Trophoblast cell (in vitro differentiated cells and primary cell): ENCODE measurements at regions not wholly inside any gene's neighbourhood (a gene's known extent, or its start where the extent isn't known, plus 50 kb on each side); places are given as distances from the start of the nearest gene placed in this dataset.

Experiments
- DNase-seq, 2 donors: peaks; one replicate each; pipeline ENCODE4 v3.0.0-alpha.2; 2016
- H2AFZ ChIP-seq: 2 replicates; pipeline ENCODE4 v1.6.1; 2013; ENCODE audit warnings: low read length, moderate library complexity, mild to moderate bottlenecking; ENCODE audit not compliant: insufficient read depth, poor library complexity
- H2AK5ac ChIP-seq: 2 replicates; pipeline ENCODE4 v1.6.1; 2013; ENCODE audit warnings: mild to moderate bottlenecking, low read length
- H2BK120ac ChIP-seq: 2 replicates; pipeline ENCODE4 v1.6.1; 2013; ENCODE audit warnings: low read length, mild to moderate bottlenecking, moderate library complexity; ENCODE audit not compliant: insufficient read depth, poor library complexity
- H2BK12ac ChIP-seq: 2 replicates; pipeline ENCODE4 v1.6.1; 2013; ENCODE audit warnings: mild to moderate bottlenecking, low read length, moderate library complexity
- H2BK5ac ChIP-seq: 2 replicates; pipeline ENCODE4 v1.6.1; 2013; ENCODE audit warnings: low read length, low read depth, moderate library complexity, mild to moderate bottlenecking; ENCODE audit not compliant: poor library complexity
- H3K14ac ChIP-seq: 2 replicates; pipeline ENCODE4 v1.6.1; 2013; ENCODE audit warnings: mild to moderate bottlenecking, low read length
- H3K18ac ChIP-seq: 2 replicates; pipeline ENCODE4 v1.6.1; 2013; ENCODE audit warnings: mild to moderate bottlenecking, low read length
- H3K23ac ChIP-seq: 2 replicates; pipeline ENCODE4 v1.6.1; 2013; ENCODE audit warnings: low read length
- H3K27ac ChIP-seq: 2 replicates; pipeline ENCODE4 v1.5.1; 2013; ENCODE audit warnings: low read depth, mild to moderate bottlenecking, inconsistent platforms, low read length, moderate library complexity
- H3K27me3 ChIP-seq: 2 replicates; pipeline ENCODE4 v1.6.1; 2013; ENCODE audit warnings: inconsistent platforms, mild to moderate bottlenecking, low read length, moderate library complexity; ENCODE audit not compliant: insufficient read depth
- H3K36me3 ChIP-seq, 2 experiments: 1 replicate in 1 of 2; 2 replicates in 1 of 2; pipeline ENCODE4 v1.6.1; 2013; ENCODE audit warnings: low read length in 2 of 2, mild to moderate bottlenecking in 2 of 2, moderate library complexity in 1 of 2; ENCODE audit not compliant: insufficient read depth in 2 of 2, control insufficient read depth in 1 of 2
- H3K4ac ChIP-seq: 2 replicates; pipeline ENCODE4 v1.6.1; 2013; ENCODE audit warnings: low read depth, mild to moderate bottlenecking, low read length, moderate library complexity
- H3K4me1 ChIP-seq, 2 experiments: 1 replicate in 1 of 2; 2 replicates in 1 of 2; pipeline ENCODE4 v1.6.1; 2013; ENCODE audit warnings: low read length in 2 of 2, mild to moderate bottlenecking in 2 of 2, moderate library complexity in 1 of 2; ENCODE audit not compliant: insufficient read depth in 2 of 2, control insufficient read depth in 1 of 2
- H3K4me2 ChIP-seq: 2 replicates; pipeline ENCODE4 v1.6.1; 2013; ENCODE audit warnings: inconsistent platforms, mild to moderate bottlenecking, low read length, moderate library complexity
- H3K4me3 ChIP-seq: 2 replicates; pipeline ENCODE4 v1.5.1; 2013; ENCODE audit warnings: mild to moderate bottlenecking, low read depth, low read length, inconsistent platforms
- H3K79me1 ChIP-seq: one replicate; pipeline ENCODE4 v1.6.1; 2013; ENCODE audit warnings: low read length
- H3K79me2 ChIP-seq: 2 replicates; pipeline ENCODE4 v1.6.1; 2013; ENCODE audit warnings: low read length, mild to moderate bottlenecking; ENCODE audit not compliant: control insufficient read depth, insufficient read depth, poor library complexity
- H3K9ac ChIP-seq: 2 replicates; pipeline ENCODE4 v1.6.1; 2013; ENCODE audit warnings: mild to moderate bottlenecking, low read length
- H3K9me3 ChIP-seq: 2 replicates; pipeline ENCODE4 v1.6.1; 2013; ENCODE audit warnings: low read depth, mild to moderate bottlenecking, control low read depth, inconsistent platforms, low read length; ENCODE audit not compliant: insufficient read depth
- H4K12ac ChIP-seq: 2 replicates; pipeline ENCODE4 v1.6.1; 2013; ENCODE audit warnings: low read depth, mild to moderate bottlenecking, low read length, moderate library complexity
- H4K8ac ChIP-seq: 2 replicates; pipeline ENCODE4 v1.6.1; 2013; ENCODE audit warnings: low read depth, mild to moderate bottlenecking, low read length, moderate library complexity
- H4K91ac ChIP-seq: one replicate; pipeline ENCODE4 v1.6.1; 2013; ENCODE audit warnings: low read depth, mild to moderate bottlenecking, low read length, moderate library complexity
- WGBS: extraction: QIAGEN DNeasy Blood & Tissue Kit; methylation state at CpG from one replicate; pipeline ENCODE4 v1.1.7; 2013; ENCODE audit warnings: missing lambda C conversion rate; ENCODE audit not compliant: insufficient read length, insufficient coverage; ENCODE audit errors: extremely low coverage; 5-methylcytosine and 5-hydroxymethylcytosine counted together

GRCh38 chr4:77384094-77384493, 221.5 kb upstream of the CXCL13 start:
- H3K79me1 ChIP-seq = no peaks in the 10 kb centered on the region
- no peak overlapping the region for H3K27ac ChIP-seq
- H2AK5ac ChIP-seq = no peak overlapping the region
- no peak overlapping the region for H4K8ac ChIP-seq
- H3K4me3 ChIP-seq = no peak overlapping the region
- H2BK120ac ChIP-seq = no peak overlapping the region
- no peak overlapping the region for H4K12ac ChIP-seq
- DNase-seq = no peak
- H3K4me2 ChIP-seq = no peak overlapping the region
- H2AFZ ChIP-seq = no peak overlapping the region
- H3K9ac ChIP-seq = no peak overlapping the region
- H3K23ac ChIP-seq = no peak overlapping the region
- H3K36me3 ChIP-seq = no peaks in the 10 kb centered on the region
- H3K4ac ChIP-seq = no peak overlapping the region
- H2BK12ac ChIP-seq = no peak overlapping the region
- no peaks in the 10 kb centered on the region for H3K79me2 ChIP-seq
- no peak overlapping the region for H4K91ac ChIP-seq
- H3K4me1 ChIP-seq = no peaks in the 10 kb centered on the region
- no peaks in the 10 kb centered on the region for H3K9me3 ChIP-seq
- no peak overlapping the region for H2BK5ac ChIP-seq
- no peak overlapping the region for H3K14ac ChIP-seq
- no peaks in the 10 kb centered on the region for H3K27me3 ChIP-seq
- H3K18ac ChIP-seq = no peak overlapping the region

- Histone ChIP-seq H2BK12ac (no peak overlapping the region), H2BK120ac (no peak overlapping the region), H3K36me3 (no peaks in the 10 kb centered on the region), H3K79me1 (no peaks in the 10 kb centered on the region), H3K79me2 (no peaks in the 10 kb centered on the region), H2BK5ac (no peak overlapping the region), H3K4me1 (no peaks in the 10 kb centered on the region), H3K14ac (no peak overlapping the region), H3K9ac (no peak overlapping the region), H3K23ac (no peak overlapping the region), H3K4me3 (no peak overlapping the region), H3K4me2 (no peak overlapping the region), H2AFZ (no peak overlapping the region), H4K91ac (no peak overlapping the region), H3K27me3 (no peaks in the 10 kb centered on the region), H3K18ac (no peak overlapping the region), H3K4ac (no peak overlapping the region), H4K12ac (no peak overlapping the region), H3K9me3 (no peaks in the 10 kb centered on the region), H2AK5ac (no peak overlapping the region), H3K27ac (no peak overlapping the region), H4K8ac (no peak overlapping the region)
- no CpG with 5 or more reads among the region's 4 CpGs for WGBS
- peak; percentile 30 to 78 for DNase-seq
Observed at GRCh38 chr4:77385124-77385969, 220.3 kb upstream of the CXCL13 start.

GRCh38 chr4:77393996-77394395, 211.6 kb upstream of the CXCL13 start:
- H2AFZ ChIP-seq = no peak overlapping the region
- H2BK12ac ChIP-seq = no peak overlapping the region
- H4K91ac ChIP-seq = no peak overlapping the region
- no peaks in the 10 kb centered on the region for H3K79me1 ChIP-seq
- no peak overlapping the region for H3K4ac ChIP-seq
- no peaks in the 10 kb centered on the region for H3K79me2 ChIP-seq
- no peak for DNase-seq
- H3K14ac ChIP-seq = no peak overlapping the region
- H3K9me3 ChIP-seq = peaks cover 1% of the 10 kb centered on the region
- no peak overlapping the region for H3K27ac ChIP-seq
- H3K4me2 ChIP-seq = no peak overlapping the region
- no peak overlapping the region for H3K4me3 ChIP-seq
- no peak overlapping the region for H4K12ac ChIP-seq
- H2BK120ac ChIP-seq = no peak overlapping the region
- H3K9ac ChIP-seq = no peak overlapping the region
- no peak overlapping the region for H3K23ac ChIP-seq
- H3K36me3 ChIP-seq = no peaks in the 10 kb centered on the region
- H3K4me1 ChIP-seq = no peaks in the 10 kb centered on the region
- no peaks in the 10 kb centered on the region for H3K27me3 ChIP-seq
- no peak overlapping the region for H2BK5ac ChIP-seq
- whole genome bisulfite sequencing = no CpG with 5 or more reads among the region's 5 CpGs
- H3K18ac ChIP-seq = no peak overlapping the region
- no peak overlapping the region for H2AK5ac ChIP-seq
- no peak overlapping the region for H4K8ac ChIP-seq

- Histone ChIP-seq H4K8ac (no peak overlapping the region), H3K79me1 (no peaks in the 10 kb centered on the region), H3K23ac (no peak overlapping the region), H3K27me3 (no peaks in the 10 kb centered on the region), H2AK5ac (no peak overlapping the region), H3K4ac (no peak overlapping the region), H4K91ac (no peak overlapping the region), H3K79me2 (no peaks in the 10 kb centered on the region), H3K27ac (no peak overlapping the region), H2BK12ac (no peak overlapping the region), H3K9me3 (peaks cover 4% of the 10 kb centered on the region), H2AFZ (no peak overlapping the region), H3K14ac (no peak overlapping the region), H4K12ac (no peak overlapping the region), H2BK5ac (no peak overlapping the region), H3K4me3 (no peak overlapping the region), H3K18ac (no peak overlapping the region), H3K4me1 (no peaks in the 10 kb centered on the region), H3K4me2 (no peak overlapping the region), H3K9ac (no peak overlapping the region), H2BK120ac (no peak overlapping the region), H3K36me3 (no peaks in the 10 kb centered on the region)
- WGBS = no CpG with 5 or more reads among the region's 1 CpG
- no peak for DNase-seq
Observed at GRCh38 chr4:77395481-77395880, 210.1 kb upstream of the CXCL13 start.
